ENCODE measurements at regions not wholly inside any gene's neighbourhood (a gene's known extent, or its start where the extent isn't known, plus 50 kb on each side); places are given as distances from the start of the nearest gene placed in this dataset.
A peak's percentile ranks its signal among the peaks of the same experiment; 100 is the strongest.
"Not testable (repeated sequence)": the region's sequence is repeated elsewhere in the genome, so short reads cannot be mapped to it uniquely, and the experiment has no call there.

- no peak for DNase-seq
These were observed 1057.0 kb downstream of the EPHA7 start for GRCh38 chr6:92362404-92362803.

GRCh38 chr6:92361990-92362389 lies 1057.4 kb downstream of the EPHA7 start:
- no peak for DNase-seq

- no peak for DNase-seq
These were observed 1065.0 kb downstream of the EPHA7 start for GRCh38 chr6:92354270-92354829.

GRCh38 chr6:92352130-92352529 lies 1067.2 kb downstream of the EPHA7 start:
- no peak for DNase-seq

- no peak for DNase-seq
These were observed 1078.2 kb downstream of the EPHA7 start for GRCh38 chr6:92341201-92341600.

- DNase-seq = no peak
These were observed 1079.3 kb downstream of the EPHA7 start for GRCh38 chr6:92339936-92340640.

GRCh38 chr6:92337571-92337970 lies 1081.8 kb downstream of the EPHA7 start:
- no peak for DNase-seq

- no peak for DNase-seq
These were observed 1090.0 kb downstream of the EPHA7 start for GRCh38 chr6:92329208-92329847.

GRCh38 chr6:92315312-92315711 lies 1104.0 kb downstream of the EPHA7 start:
- no peak for DNase-seq

GRCh38 chr6:92297101-92297500 lies 1122.3 kb downstream of the EPHA7 start:
- DNase-seq = no peak

GRCh38 chr6:92292067-92292466 lies 1127.3 kb downstream of the EPHA7 start:
- no peak for DNase-seq

- DNase-seq = no peak
These were observed 1129.5 kb downstream of the EPHA7 start for GRCh38 chr6:92289831-92290230.

GRCh38 chr6:92281571-92282076 lies 1137.7 kb downstream of the EPHA7 start:
- DNase-seq = no peak

GRCh38 chr6:92275150-92275549 lies 1144.2 kb downstream of the EPHA7 start:
- no peak for DNase-seq

- DNase-seq = no peak
These were observed 1144.8 kb downstream of the EPHA7 start for GRCh38 chr6:92274588-92274987.

- no peak for DNase-seq
These were observed 1145.7 kb downstream of the EPHA7 start for GRCh38 chr6:92273694-92274093.

- DNase-seq = no peak
These were observed 1148.3 kb downstream of the EPHA7 start for GRCh38 chr6:92271091-92271490.

- DNase-seq = no peak
These were observed 1149.0 kb downstream of the EPHA7 start for GRCh38 chr6:92270365-92270764.

- DNase-seq = no peak
These were observed 1152.0 kb downstream of the EPHA7 start for GRCh38 chr6:92267335-92267734.

GRCh38 chr6:92263864-92264263 lies 1155.5 kb downstream of the EPHA7 start:
- DNase-seq = no peak

GRCh38 chr6:92259171-92259570 lies 1160.2 kb downstream of the EPHA7 start:
- no peak for DNase-seq

- DNase-seq = no peak
These were observed 1176.0 kb downstream of the EPHA7 start for GRCh38 chr6:92243315-92243714.

- peak; percentile 71 for DNase-seq
These were observed 1188.1 kb downstream of the EPHA7 start for GRCh38 chr6:92231171-92231701.

GRCh38 chr6:92219987-92220386 lies 1199.4 kb downstream of the EPHA7 start:
- not testable (repeated sequence) for DNase-seq

Data from COR-L47 (cell line).